Choroid plexus epithelial cell (primary cell): ENCODE measurements at regions not wholly inside any gene's neighbourhood (a gene's known extent, or its start where the extent isn't known, plus 50 kb on each side); places are given as distances from the start of the nearest gene placed in this dataset.
A peak's percentile ranks its signal among the peaks of the same experiment; 100 is the strongest.

ENCODE experiments used
- DNase-seq: peaks from one replicate; pipeline ENCODE4 v3.0.0-alpha.2; 2010; ENCODE audit warnings: low read depth
- H3K4me3 ChIP-seq: 2 replicates; pipeline ENCODE4 v1.5.1; 2011; ENCODE audit warnings: low read depth, mild to moderate bottlenecking, control low read depth, low read length, moderate library complexity
- CTCF ChIP-seq: conservative IDR thresholded peaks from 2 replicates; pipeline ENCODE4 v1.5.1; 2011; ENCODE audit warnings: low read depth, mild to moderate bottlenecking, control low read depth, inconsistent platforms, low read length, moderate library complexity

DNA sequence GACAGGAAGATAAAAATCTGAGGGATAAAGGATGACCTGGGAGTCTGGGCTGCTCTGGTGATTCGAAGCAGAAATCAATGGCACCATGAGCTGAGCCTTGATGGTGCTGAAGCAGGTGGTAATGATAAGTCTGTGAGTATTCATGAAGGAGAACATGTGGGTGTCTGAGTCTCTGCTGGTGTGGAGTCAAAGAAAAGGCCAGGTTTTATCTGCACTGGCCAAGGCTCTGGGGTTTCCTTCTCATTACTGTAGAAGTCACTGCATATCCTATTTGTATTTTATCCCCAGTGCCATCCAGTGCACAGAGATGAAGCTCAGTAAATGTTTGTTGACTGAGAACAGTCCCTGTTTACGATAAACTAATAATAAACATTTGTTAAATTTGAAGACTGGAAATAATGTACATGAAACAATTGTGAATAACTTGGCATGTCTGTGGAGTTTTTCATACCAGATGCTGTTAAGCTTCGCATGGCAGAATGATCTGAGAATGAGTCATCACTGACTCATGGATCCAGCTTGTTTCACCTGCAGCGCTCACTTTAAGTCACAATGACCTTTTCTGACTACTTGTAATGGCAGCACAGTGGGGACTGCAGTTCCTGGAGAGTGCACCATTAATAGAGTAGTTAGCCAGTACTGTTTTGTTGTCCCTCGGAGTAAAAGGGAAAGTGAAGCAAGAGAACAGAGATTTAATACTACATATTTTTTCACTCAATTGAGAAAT is 538.5 kb downstream of the HTR7 start:
- TF ChIP-seq CTCF, result no peak
- DNase-seq, result peak; percentile 92
- H3K4me3 ChIP-seq, result no peak overlapping the region

GRCh38 chr10:90321132-90321816 is 536.6 kb downstream of the HTR7 start:
- DNase-seq, result peak; percentile 82
- H3K4me3 ChIP-seq, result no peak overlapping the region
- TF ChIP-seq CTCF, result no peak

GRCh38 chr10:90326498-90327267 is 531.2 kb downstream of the HTR7 start:
- no peak for TF ChIP-seq CTCF
- DNase-seq, result peak; percentile 78

DNA sequence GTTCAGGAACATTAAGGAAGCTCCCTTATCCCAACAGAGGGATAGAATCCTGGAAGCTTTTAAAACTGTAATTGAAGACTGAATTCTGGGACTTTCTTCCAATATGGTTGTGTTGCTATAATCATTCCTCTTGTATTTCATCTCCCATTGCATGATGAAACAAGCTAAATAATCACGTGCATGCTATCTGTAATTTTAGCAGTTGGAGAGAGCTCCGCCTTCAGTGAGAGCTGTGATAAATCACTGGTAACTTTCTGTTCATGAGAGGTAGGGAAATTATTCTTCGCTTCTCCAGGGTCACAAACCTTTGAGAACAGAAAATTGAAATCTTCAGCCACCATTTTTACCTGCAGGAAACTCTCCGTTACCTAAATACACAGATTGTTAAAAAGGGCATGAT is 530.2 kb downstream of the HTR7 start:
- no peak for TF ChIP-seq CTCF
- H3K4me3 ChIP-seq, result no peak overlapping the region
- DNase-seq, result no peak

More at GRCh38 chr10:90326498-90327267, 531.2 kb downstream of the HTR7 start:
- no peak overlapping the region for H3K4me3 ChIP-seq

- no peak for DNase-seq
- no peak for TF ChIP-seq CTCF
- no peak overlapping the region for H3K4me3 ChIP-seq
Observed at GRCh38 chr10:90328459-90328858, 529.4 kb downstream of the HTR7 start.

DNA sequence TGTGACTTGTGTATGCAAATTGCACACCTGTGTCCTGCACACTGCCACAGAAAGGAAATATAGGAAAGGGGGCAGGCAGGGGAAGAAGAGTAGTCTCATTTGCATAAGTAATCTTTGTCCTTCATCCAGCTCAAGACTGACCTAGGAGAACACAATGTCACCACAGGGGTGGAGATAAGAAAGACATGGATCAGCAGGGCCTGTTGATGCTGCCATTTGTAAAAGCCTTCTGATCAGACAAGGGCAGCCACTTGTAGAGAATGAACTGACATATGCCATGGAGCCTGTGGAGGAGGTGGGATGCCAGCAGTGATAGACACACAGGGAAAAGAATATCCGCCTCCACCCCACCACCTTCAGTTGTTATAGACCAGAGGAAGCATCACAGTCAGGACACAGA is 528.9 kb downstream of the HTR7 start:
- no peak for DNase-seq
- H3K4me3 ChIP-seq, result no peak overlapping the region
- no peak for TF ChIP-seq CTCF
